ENCODE measurements at regions not wholly inside any gene's neighbourhood (a gene's known extent, or its start where the extent isn't known, plus 50 kb on each side); places are given as distances from the start of the nearest gene placed in this dataset.
"Not testable (repeated sequence)": the region's sequence is repeated elsewhere in the genome, so short reads cannot be mapped to it uniquely, and the experiment has no call there.

- TF ChIP-seq EZH2phosphoT487 (IDR thresholded peaks at IDR 0.05; ENCODE audit: low read depth) (no peak), CTCF (IDR thresholded peaks at IDR 0.05; ENCODE audit: low read depth, low read length) (no peak)
- Histone ChIP-seq H4K20me1 (ENCODE audit: insufficient read depth, low read length) (peaks cover 34% of the 10 kb centered on the region), H3K4me3 (ENCODE audit: low read length) (no peak overlapping the region), H3K27ac (ENCODE audit: low read length) (no peak overlapping the region), H3K27me3 (ENCODE audit: low read depth, low read length) (no peaks in the 10 kb centered on the region), H2AFZ (ENCODE audit: low read depth, low read length) (no peak overlapping the region), H3K4me1 (ENCODE audit: low read length) (peaks cover 14% of the 10 kb centered on the region), H3K79me2 (ENCODE audit: low read length) (peaks cover 19% of the 10 kb centered on the region), H3K4me2 (ENCODE audit: low read length) (no peak overlapping the region), H3K9me3 (ENCODE audit: insufficient read depth, low read length) (no peaks in the 10 kb centered on the region), H3K36me3 (replicated peaks; ENCODE audit: low read depth, low read length) (peaks cover 13% of the 10 kb centered on the region), H3K9ac (ENCODE audit: low read length) (no peak overlapping the region)
Observed at GRCh38 chr7:35866186-35866585, 65.3 kb downstream of the SEPTIN7 start.

GRCh38 chr7:35869117-35869516 lies 68.3 kb downstream of the SEPTIN7 start:
- peaks cover 13% of the 10 kb centered on the region for H3K36me3 ChIP-seq (replicated peaks; ENCODE audit: low read depth, low read length)
- peaks cover 26% of the 10 kb centered on the region; the same call in 1 of the 2 replicates for H4K20me1 ChIP-seq (ENCODE audit: insufficient read depth, low read length)
- H3K27ac ChIP-seq (ENCODE audit: low read length); H3K79me2 ChIP-seq (ENCODE audit: low read length); H3K4me3 ChIP-seq (ENCODE audit: low read length); H3K27me3 ChIP-seq (ENCODE audit: low read depth, low read length); H2AFZ ChIP-seq (ENCODE audit: low read depth, low read length); H3K9me3 ChIP-seq (ENCODE audit: insufficient read depth, low read length); H3K9ac ChIP-seq (ENCODE audit: low read length): not testable (repeated sequence)
- peak overlapping the region; percentile 29 for H3K4me2 ChIP-seq (ENCODE audit: low read length)
- H3K4me1 ChIP-seq (ENCODE audit: low read length): peaks cover 14% of the 10 kb centered on the region

- Histone ChIP-seq H2AFZ (ENCODE audit: low read depth, low read length) (no peak overlapping the region), H3K36me3 (replicated peaks; ENCODE audit: low read depth, low read length) (peaks cover 13% of the 10 kb centered on the region), H3K4me3 (ENCODE audit: low read length) (no peak overlapping the region), H3K4me2 (ENCODE audit: low read length) (no peak overlapping the region), H3K27me3 (ENCODE audit: low read depth, low read length) (no peaks in the 10 kb centered on the region), H3K27ac (ENCODE audit: low read length) (no peak overlapping the region), H3K9ac (ENCODE audit: low read length) (no peak overlapping the region), H4K20me1 (ENCODE audit: insufficient read depth, low read length) (peaks cover 25% of the 10 kb centered on the region; the same call in 1 of the 2 replicates), H3K9me3 (ENCODE audit: insufficient read depth, low read length) (no peaks in the 10 kb centered on the region), H3K4me1 (ENCODE audit: low read length) (peaks cover 14% of the 10 kb centered on the region), H3K79me2 (ENCODE audit: low read length) (peaks cover 9% of the 10 kb centered on the region; the same call in 1 of the 2 replicates)
- no peak for TF ChIP-seq CTCF (IDR thresholded peaks at IDR 0.05; ENCODE audit: low read depth, low read length)
- TF ChIP-seq EZH2phosphoT487 (IDR thresholded peaks at IDR 0.05; ENCODE audit: low read depth): no peak
Observed at GRCh38 chr7:35869810-35870209, 69.0 kb downstream of the SEPTIN7 start.

GRCh38 chr7:35871856-35872255 lies 71.0 kb downstream of the SEPTIN7 start:
- H3K4me1 ChIP-seq (ENCODE audit: low read length): peaks cover 14% of the 10 kb centered on the region

More at GRCh38 chr7:35871856-35872255, 71.0 kb downstream of the SEPTIN7 start:
- Histone ChIP-seq H3K9ac (ENCODE audit: low read length) (no peak overlapping the region), H3K27me3 (ENCODE audit: low read depth, low read length) (no peaks in the 10 kb centered on the region), H3K27ac (ENCODE audit: low read length) (no peak overlapping the region), H3K4me2 (ENCODE audit: low read length) (no peak overlapping the region), H4K20me1 (ENCODE audit: insufficient read depth, low read length) (peaks cover 15% of the 10 kb centered on the region; the same call in 1 of the 2 replicates), H3K36me3 (replicated peaks; ENCODE audit: low read depth, low read length) (peaks cover 5% of the 10 kb centered on the region), H3K4me3 (ENCODE audit: low read length) (no peak overlapping the region), H3K9me3 (ENCODE audit: insufficient read depth, low read length) (no peaks in the 10 kb centered on the region), H2AFZ (ENCODE audit: low read depth, low read length) (no peak overlapping the region), H3K79me2 (ENCODE audit: low read length) (peaks cover 9% of the 10 kb centered on the region; the same call in 1 of the 2 replicates)
- no peak for TF ChIP-seq EZH2phosphoT487 (IDR thresholded peaks at IDR 0.05; ENCODE audit: low read depth)
- no peak for TF ChIP-seq CTCF (IDR thresholded peaks at IDR 0.05; ENCODE audit: low read depth, low read length)
